HepG2 (cell line): ENCODE measurements at regions not wholly inside any gene's neighbourhood (a gene's known extent, or its start where the extent isn't known, plus 50 kb on each side); places are given as distances from the start of the nearest gene placed in this dataset.

Experiments
- ATAC-seq: fragments of 200-7000 bp; cut with Tn5 transposase; 3 replicates; pipeline ENCODE4 v1.9.1; 2020; ENCODE audit warnings: mild to moderate bottlenecking, moderate library complexity
- BruUV-seq: library from RNA; stranded (reverse); fragments of 400-500 nt; replicated peaks from 2 replicates; lab custom pipeline; 2021; lab: Mats Ljungman, UMichigan
- CTCF ChIA-PET: fragments of 300-600 bp; formaldehyde crosslinking; extraction: SDS; loops from one replicate; lab custom pipeline; 2021; ENCODE audit warnings: low total read pairs, inconsistent platforms, low intra/inter-chr PET ratio; lab: Yijun Ruan, JAX
- POLR2A ChIA-PET: fragments of 350-600 bp; sonication (Branson Sonifier 250); formaldehyde crosslinking; loops from one replicate; lab custom pipeline; 2020; ENCODE audit warnings: antibody characterized with exemption, inconsistent platforms; lab: Yijun Ruan, JAX
- DNase-seq: peaks from one replicate; pipeline ENCODE4 v3.0.0-alpha.2; 2015; ENCODE audit warnings: low spot score
- FAIRE-seq: peaks from 3 replicates; lab custom pipeline; 2011; peaks lifted over from hg19 to GRCh38; lab: Jason Lieb, UNC
- H2AFZ ChIP-seq: one replicate; pipeline ENCODE4 v1.6.1; 2011; ENCODE audit warnings: low read length, inconsistent platforms
- H3K27ac ChIP-seq: fragments of 300-600 bp; 3 replicates; pipeline ENCODE4 v1.8.0; 2011; ENCODE audit warnings: mixed run types, mild to moderate bottlenecking, mixed read lengths, low read length, inconsistent platforms; ENCODE audit not compliant: insufficient read depth; ENCODE audit errors: extremely low read length
- H3K27me3 ChIP-seq, 2 experiments: fragments of 200-600 bp in 1 of 2; 2 replicates in 1 of 2; 3 replicates in 1 of 2; pipeline versions ENCODE4 v1.6.0 to v1.8.0; 2011; ENCODE audit warnings: low read length in 2 of 2, mild to moderate bottlenecking in 2 of 2, moderate library complexity in 2 of 2, inconsistent platforms in 1 of 2; ENCODE audit not compliant: insufficient read depth in 2 of 2, control insufficient read depth in 1 of 2
- H3K36me3 ChIP-seq, 2 experiments: fragments of 200-600 bp in 1 of 2; replicated peaks in 1 of 2; 2 replicates in 1 of 2; 3 replicates in 1 of 2; pipeline versions ENCODE4 v1.5.1 to v1.8.0; 2011; ENCODE audit warnings: low read length in 2 of 2, inconsistent platforms in 1 of 2; ENCODE audit not compliant: insufficient read depth in 2 of 2, control insufficient read depth in 1 of 2
- H3K4me1 ChIP-seq: 2 replicates; pipeline ENCODE4 v1.5.1; 2012; ENCODE audit warnings: low read length, inconsistent platforms; ENCODE audit not compliant: insufficient read depth
- H3K4me2 ChIP-seq: 2 replicates; pipeline ENCODE4 v1.6.0; 2011; ENCODE audit warnings: low read depth, low read length, inconsistent platforms
- H3K4me3 ChIP-seq, 3 experiments: fragments of 200-600 bp in 1 of 3; sonication (generic), shearing (Covaris generic) in 1 of 3; replicated peaks in 1 of 3; 2 replicates each; pipeline ENCODE4 v1.5.1; 2011 to 2016; ENCODE audit warnings: low read length in 3 of 3, inconsistent platforms in 2 of 3, low read depth in 2 of 3, mild to moderate bottlenecking in 2 of 3, control low read depth in 1 of 3, mixed read lengths in 1 of 3; ENCODE audit not compliant: insufficient read depth in 1 of 3
- H3K79me2 ChIP-seq: one replicate; pipeline ENCODE4 v1.6.1; 2011; ENCODE audit warnings: low read length, inconsistent platforms; ENCODE audit not compliant: insufficient read depth
- H3K9ac ChIP-seq: 2 replicates; pipeline ENCODE4 v1.6.0; 2011; ENCODE audit warnings: mild to moderate bottlenecking, low read depth, low read length, inconsistent platforms; ENCODE audit not compliant: insufficient read depth
- H3K9me3 ChIP-seq: 2 replicates; pipeline ENCODE4 v1.5.1; 2012; ENCODE audit warnings: mild to moderate bottlenecking, low read length
- H4K20me1 ChIP-seq: 2 replicates; pipeline ENCODE4 v1.6.0; 2011; ENCODE audit warnings: inconsistent platforms, mild to moderate bottlenecking, low read length, moderate library complexity; ENCODE audit not compliant: insufficient read depth
- ARID5B ChIP-seq: IDR thresholded peaks from 2 replicates; pipeline ENCODE4 v1.4.0; 2020; ENCODE audit warnings: mild to moderate bottlenecking, missing genetic modification reagents
- GATAD2A ChIP-seq: IDR thresholded peaks from 2 replicates; pipeline ENCODE4 v1.6.1; 2016
- HMG20A ChIP-seq: IDR thresholded peaks from 2 replicates; pipeline ENCODE4 v1.6.1; 2016; ENCODE audit warnings: borderline replicate concordance
- HNF1B ChIP-seq: sonication (generic); formaldehyde crosslinking; IDR thresholded peaks from 2 replicates; pipeline ENCODE4 v1.5.1; 2020; ENCODE audit warnings: mild to moderate bottlenecking, moderate library complexity, missing genetic modification reagents
- HOXA7 ChIP-seq: sonication (generic); formaldehyde crosslinking; IDR thresholded peaks from 2 replicates; pipeline ENCODE4 v1.8.1; 2022; ENCODE audit warnings: mild to moderate bottlenecking, missing genetic modification reagents, moderate library complexity
- JDP2 ChIP-seq: sonication (generic); formaldehyde crosslinking; IDR thresholded peaks from 2 replicates; pipeline ENCODE4 v1.8.1; 2022; ENCODE audit warnings: missing genetic modification reagents, borderline replicate concordance
- RARA ChIP-seq: IDR thresholded peaks from 2 replicates; pipeline ENCODE4 v1.6.1; 2016; ENCODE audit warnings: missing genetic modification reagents, missing compliant biosample characterization
- SAP130 ChIP-seq: IDR thresholded peaks from 2 replicates; pipeline ENCODE4 v1.6.1; 2016; ENCODE audit warnings: low read depth
- ZNF335 ChIP-seq: sonication (generic); formaldehyde crosslinking; IDR thresholded peaks from 2 replicates; pipeline ENCODE4 v1.4.0; 2020; ENCODE audit warnings: missing genetic modification reagents
- ZNF496 ChIP-seq: sonication (generic); formaldehyde crosslinking; IDR thresholded peaks from 2 replicates; pipeline ENCODE4 v1.8.1; 2023; ENCODE audit warnings: mild to moderate bottlenecking, moderate library complexity, missing genetic modification reagents; ENCODE audit not compliant: insufficient replicate concordance
- ZNF556 ChIP-seq: sonication (generic); formaldehyde crosslinking; IDR thresholded peaks from 2 replicates; pipeline ENCODE4 v1.4.0; 2020; ENCODE audit warnings: mild to moderate bottlenecking, missing genetic modification reagents, borderline replicate concordance
- ZSCAN9 ChIP-seq: IDR thresholded peaks from 2 replicates; pipeline ENCODE4 v1.6.1; 2016; ENCODE audit warnings: borderline replicate concordance
- ZXDC ChIP-seq: sonication (generic); formaldehyde crosslinking; IDR thresholded peaks from 2 replicates; pipeline ENCODE4 v1.5.0; 2020; ENCODE audit warnings: mild to moderate bottlenecking, missing genetic modification reagents
- WGBS: methylation state at CpG from one replicate; pipeline ENCODE4 v1.1.6; 2017; ENCODE audit warnings: low lambda C conversion rate; 5-methylcytosine and 5-hydroxymethylcytosine counted together
- in situ Hi-C: cut with HindIII; loops from 2 replicates; pipeline ENCODE4 v1.10.0; 2017; ENCODE audit warnings: low pct_unique_long_range_greater_than_20kb; ENCODE audit not compliant: extremely low pct_ligation_motif_present
- intact Hi-C: fragments of 100-400 bp; cut with micrococcal nuclease; formaldehyde crosslinking; loops from one replicate; pipeline ENCODE4 v1.10.0; 2022; ENCODE audit not compliant: unreplicated experiment
- TF ChIP-seq, protein P1 (sequence below): sonication (generic); formaldehyde crosslinking; IDR thresholded peaks from 2 replicates; pipeline ENCODE4 v1.5.0; 2020; ENCODE audit warnings: missing genetic modification reagents

DNA sequence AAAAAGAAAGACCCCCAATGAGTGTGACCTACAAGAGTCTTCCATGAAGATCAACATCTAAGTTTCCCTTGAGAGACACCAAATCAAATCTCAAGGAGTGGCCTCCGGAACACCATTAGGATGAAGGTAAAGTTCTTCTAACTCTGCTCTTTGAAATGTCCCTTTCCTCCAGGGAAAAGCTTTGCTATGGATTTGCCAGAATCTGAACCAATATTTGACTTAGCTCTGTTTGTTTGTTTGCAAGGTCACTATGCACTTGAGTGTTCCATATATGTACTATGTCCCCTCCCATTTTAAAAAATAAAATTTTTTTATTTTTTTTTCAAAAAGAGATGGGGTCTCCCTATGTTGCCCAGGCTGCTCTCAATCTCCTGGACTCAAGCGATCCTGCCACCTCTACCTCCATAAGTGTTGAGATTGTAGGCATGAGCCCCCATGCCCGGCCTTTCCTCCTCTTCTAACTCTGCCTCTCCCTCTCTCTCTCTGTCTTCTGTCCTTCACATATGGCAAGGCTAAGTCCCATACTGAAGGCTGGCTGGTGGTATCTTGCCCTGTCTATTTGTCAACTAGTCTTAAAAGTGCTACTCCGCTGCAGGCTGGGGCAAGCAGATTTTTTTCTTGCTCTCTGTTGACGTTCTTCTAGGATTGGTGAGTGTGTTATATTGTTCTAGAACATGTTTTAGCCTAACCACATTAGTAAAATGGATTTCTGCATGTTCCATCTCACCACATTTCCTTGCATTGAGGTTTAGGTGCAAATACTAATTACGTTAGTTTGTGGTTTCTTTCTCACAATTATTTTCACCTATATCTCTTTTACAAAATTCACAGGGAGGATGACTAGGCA, 276.7 kb upstream of the DYNLRB2 start:
- no peak overlapping the region; a peak in 1 of 6 replicates for H3K4me3 ChIP-seq
- 73% methylated on average over 6 of the region's 6 CpGs for WGBS
- no peaks in the 10 kb centered on the region for H3K27me3 ChIP-seq
- BruUV-seq = TSS peak; percentile 62
- peak overlapping the region; percentile 69; the same call in 1 of the 2 replicates for H3K9ac ChIP-seq
- intact Hi-C loops = no loop called here
- H3K9me3 ChIP-seq = no peaks in the 10 kb centered on the region
- DNase-seq = peak; percentile 60
- peaks cover 64% of the 10 kb centered on the region for H3K4me1 ChIP-seq
- ChIA-PET CTCF (no interaction called here), POLR2A (interaction anchor here (0.5 to 4.8 kb wide), 19 partner anchors 9 to 494 kb away, joined by 3 to 44 read pairs (median 4); no protein-coding TSS in a partner anchor)
- peak overlapping the region; percentile 87 for H3K27ac ChIP-seq
- H2AFZ ChIP-seq = no peak overlapping the region
- in situ Hi-C loops = no loop called here
- no peaks in the 10 kb centered on the region for H3K36me3 ChIP-seq
- peak; percentile 9; the same call in 2 of the 3 replicates for ATAC-seq
- H3K79me2 ChIP-seq = no peaks in the 10 kb centered on the region
- FAIRE-seq = no peak
- peak overlapping the region; percentile 66 for H3K4me2 ChIP-seq
- no peaks in the 10 kb centered on the region for H4K20me1 ChIP-seq
- TF ChIP-seq ZXDC (CRISPR knock-in tag) (no peak), SAP130 (CRISPR knock-in tag) (peak; percentile 35; the same call in 1 of the 2 replicates), ZSCAN9 (CRISPR knock-in tag) (0 out of 2 replicates have a peak, but pooled peaks have one; percentile 23), ARID5B (CRISPR knock-in tag) (peak; percentile 71), ZNF496 (CRISPR knock-in tag) (no peak), ZNF335 (CRISPR knock-in tag) (0 out of 2 replicates have a peak, but pooled peaks have one; percentile 14), GATAD2A (CRISPR knock-in tag) (peak; percentile 48), HMG20A (CRISPR knock-in tag) (peak; percentile 55; the same call in 1 of the 2 replicates), RARA (peak; percentile 55), HNF1B (CRISPR knock-in tag) (no peak), ZNF556 (0 out of 2 replicates have a peak, but pooled peaks have one; percentile 46), HOXA7 (CRISPR knock-in tag) (no peak), JDP2 (CRISPR knock-in tag) (no peak)
- TF ChIP-seq, protein P1, sequence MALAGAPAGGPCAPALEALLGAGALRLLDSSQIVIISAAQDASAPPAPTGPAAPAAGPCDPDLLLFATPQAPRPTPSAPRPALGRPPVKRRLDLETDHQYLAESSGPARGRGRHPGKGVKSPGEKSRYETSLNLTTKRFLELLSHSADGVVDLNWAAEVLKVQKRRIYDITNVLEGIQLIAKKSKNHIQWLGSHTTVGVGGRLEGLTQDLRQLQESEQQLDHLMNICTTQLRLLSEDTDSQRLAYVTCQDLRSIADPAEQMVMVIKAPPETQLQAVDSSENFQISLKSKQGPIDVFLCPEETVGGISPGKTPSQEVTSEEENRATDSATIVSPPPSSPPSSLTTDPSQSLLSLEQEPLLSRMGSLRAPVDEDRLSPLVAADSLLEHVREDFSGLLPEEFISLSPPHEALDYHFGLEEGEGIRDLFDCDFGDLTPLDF (CRISPR knock-in tag) = no peak
